ENCODE measurements at regions not wholly inside any gene's neighbourhood (a gene's known extent, or its start where the extent isn't known, plus 50 kb on each side); places are given as distances from the start of the nearest gene placed in this dataset.

- TF ChIP-seq CTCF (IDR thresholded peaks at IDR 0.05): no peak
- no peak for TF ChIP-seq EZH2 (IDR thresholded peaks at IDR 0.05; ENCODE audit: borderline replicate concordance, insufficient read depth, low read depth, low read length, poor library complexity, severe bottlenecking)
These were observed 97.7 kb upstream of the TMEM196 start for GRCh38 chr7:19871102-19871501.
